HepG2 (cell line): ENCODE measurements at regions not wholly inside any gene's neighbourhood (a gene's known extent, or its start where the extent isn't known, plus 50 kb on each side); places are given as distances from the start of the nearest gene placed in this dataset.

Experiments used
- ATAC-seq: fragments of 200-7000 bp; cut with Tn5 transposase; 3 replicates; pipeline ENCODE4 v1.9.1; 2020; ENCODE audit warnings: mild to moderate bottlenecking, moderate library complexity
- BruUV-seq: library from RNA; stranded (reverse); fragments of 400-500 nt; replicated peaks from 2 replicates; lab custom pipeline; 2021; lab: Mats Ljungman, UMichigan
- CTCF ChIA-PET: fragments of 300-600 bp; formaldehyde crosslinking; extraction: SDS; loops from one replicate; lab custom pipeline; 2021; ENCODE audit warnings: low total read pairs, inconsistent platforms, low intra/inter-chr PET ratio; lab: Yijun Ruan, JAX
- POLR2A ChIA-PET: fragments of 350-600 bp; sonication (Branson Sonifier 250); formaldehyde crosslinking; loops from one replicate; lab custom pipeline; 2020; ENCODE audit warnings: antibody characterized with exemption, inconsistent platforms; lab: Yijun Ruan, JAX
- DNase-seq: peaks from one replicate; pipeline ENCODE4 v3.0.0-alpha.2; 2015; ENCODE audit warnings: low spot score
- FAIRE-seq: peaks from 3 replicates; lab custom pipeline; 2011; peaks lifted over from hg19 to GRCh38; lab: Jason Lieb, UNC
- H2AFZ ChIP-seq: one replicate; pipeline ENCODE4 v1.6.1; 2011; ENCODE audit warnings: low read length, inconsistent platforms
- H3K27ac ChIP-seq: fragments of 300-600 bp; 3 replicates; pipeline ENCODE4 v1.8.0; 2011; ENCODE audit warnings: mixed run types, mild to moderate bottlenecking, mixed read lengths, low read length, inconsistent platforms; ENCODE audit not compliant: insufficient read depth; ENCODE audit errors: extremely low read length
- H3K27me3 ChIP-seq, 2 experiments: fragments of 200-600 bp in 1 of 2; 2 replicates in 1 of 2; 3 replicates in 1 of 2; pipeline versions ENCODE4 v1.6.0 to v1.8.0; 2011; ENCODE audit warnings: low read length in 2 of 2, mild to moderate bottlenecking in 2 of 2, moderate library complexity in 2 of 2, inconsistent platforms in 1 of 2; ENCODE audit not compliant: insufficient read depth in 2 of 2, control insufficient read depth in 1 of 2
- H3K36me3 ChIP-seq, 2 experiments: fragments of 200-600 bp in 1 of 2; replicated peaks in 1 of 2; 2 replicates in 1 of 2; 3 replicates in 1 of 2; pipeline versions ENCODE4 v1.5.1 to v1.8.0; 2011; ENCODE audit warnings: low read length in 2 of 2, inconsistent platforms in 1 of 2; ENCODE audit not compliant: insufficient read depth in 2 of 2, control insufficient read depth in 1 of 2
- H3K4me1 ChIP-seq: 2 replicates; pipeline ENCODE4 v1.5.1; 2012; ENCODE audit warnings: low read length, inconsistent platforms; ENCODE audit not compliant: insufficient read depth
- H3K4me2 ChIP-seq: 2 replicates; pipeline ENCODE4 v1.6.0; 2011; ENCODE audit warnings: low read depth, low read length, inconsistent platforms
- H3K4me3 ChIP-seq, 3 experiments: fragments of 200-600 bp in 1 of 3; sonication (generic), shearing (Covaris generic) in 1 of 3; replicated peaks in 1 of 3; 2 replicates each; pipeline ENCODE4 v1.5.1; 2011 to 2016; ENCODE audit warnings: low read length in 3 of 3, inconsistent platforms in 2 of 3, low read depth in 2 of 3, mild to moderate bottlenecking in 2 of 3, control low read depth in 1 of 3, mixed read lengths in 1 of 3; ENCODE audit not compliant: insufficient read depth in 1 of 3
- H3K79me2 ChIP-seq: one replicate; pipeline ENCODE4 v1.6.1; 2011; ENCODE audit warnings: low read length, inconsistent platforms; ENCODE audit not compliant: insufficient read depth
- H3K9ac ChIP-seq: 2 replicates; pipeline ENCODE4 v1.6.0; 2011; ENCODE audit warnings: mild to moderate bottlenecking, low read depth, low read length, inconsistent platforms; ENCODE audit not compliant: insufficient read depth
- H3K9me3 ChIP-seq: 2 replicates; pipeline ENCODE4 v1.5.1; 2012; ENCODE audit warnings: mild to moderate bottlenecking, low read length
- H4K20me1 ChIP-seq: 2 replicates; pipeline ENCODE4 v1.6.0; 2011; ENCODE audit warnings: inconsistent platforms, mild to moderate bottlenecking, low read length, moderate library complexity; ENCODE audit not compliant: insufficient read depth
- ARNT2 ChIP-seq: sonication (generic); formaldehyde crosslinking; IDR thresholded peaks from 2 replicates; pipeline ENCODE4 v1.8.0; 2022; ENCODE audit warnings: mild to moderate bottlenecking, low read depth, missing genetic modification reagents, moderate library complexity
- ATF1 ChIP-seq: IDR thresholded peaks from 2 replicates; pipeline ENCODE4 v1.6.1; 2016; ENCODE audit warnings: mild to moderate bottlenecking, control low read depth
- MEIS2 ChIP-seq: sonication (generic); formaldehyde crosslinking; IDR thresholded peaks from 2 replicates; pipeline ENCODE4 v1.9.0; 2021; ENCODE audit warnings: mild to moderate bottlenecking, missing genetic modification reagents
- ZNF17 ChIP-seq: sonication (generic); formaldehyde crosslinking; IDR thresholded peaks from 2 replicates; pipeline ENCODE4 v1.5.0; 2020; ENCODE audit warnings: mild to moderate bottlenecking, missing genetic modification reagents
- ZNF44 ChIP-seq: sonication (generic); formaldehyde crosslinking; IDR thresholded peaks from 2 replicates; pipeline ENCODE4 v1.5.1; 2020; ENCODE audit warnings: mild to moderate bottlenecking, missing genetic modification reagents
- ZNF543 ChIP-seq: sonication (generic); formaldehyde crosslinking; IDR thresholded peaks from 2 replicates; pipeline ENCODE4 v1.4.0; 2020; ENCODE audit warnings: mild to moderate bottlenecking, missing genetic modification reagents
- in situ Hi-C: cut with HindIII; loops from 2 replicates; pipeline ENCODE4 v1.10.0; 2017; ENCODE audit warnings: low pct_unique_long_range_greater_than_20kb; ENCODE audit not compliant: extremely low pct_ligation_motif_present
- intact Hi-C: fragments of 100-400 bp; cut with micrococcal nuclease; formaldehyde crosslinking; loops from one replicate; pipeline ENCODE4 v1.10.0; 2022; ENCODE audit not compliant: unreplicated experiment
- TF ChIP-seq, protein P1 (sequence below): sonication (generic); formaldehyde crosslinking; IDR thresholded peaks from 2 replicates; pipeline ENCODE4 v1.5.0; 2020; ENCODE audit warnings: mild to moderate bottlenecking, missing genetic modification reagents

DNA sequence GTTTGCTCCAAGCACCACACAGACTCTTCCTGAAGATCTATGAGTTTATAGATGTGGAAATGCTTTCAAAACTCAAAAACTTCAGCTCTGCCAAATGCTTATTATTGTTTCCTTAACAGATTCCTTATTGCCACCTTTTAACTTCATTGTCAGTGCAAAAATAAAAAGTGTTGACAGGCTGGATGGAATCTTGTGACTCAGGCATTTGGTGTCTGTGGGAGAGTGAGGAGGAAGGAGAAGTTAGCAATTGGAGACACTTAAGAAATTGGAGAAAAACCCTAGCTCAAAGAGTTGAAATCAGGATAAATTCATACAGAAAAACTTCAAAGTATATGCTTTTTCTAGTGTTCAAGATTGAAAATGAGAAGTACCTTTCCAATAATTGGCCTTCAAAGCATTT is 140.6 kb upstream of the PUM3 start:
- Histone ChIP-seq H4K20me1 (no peaks in the 10 kb centered on the region), H3K36me3 (no peaks in the 10 kb centered on the region), H3K4me1 (no peaks in the 10 kb centered on the region), H3K79me2 (no peaks in the 10 kb centered on the region), H3K27ac (no peak overlapping the region), H2AFZ (no peak overlapping the region), H3K4me2 (no peak overlapping the region), H3K9ac (no peak overlapping the region), H3K27me3 (no peaks in the 10 kb centered on the region; a peak in 1 of 5 replicates), H3K4me3 (no peak overlapping the region), H3K9me3 (no peaks in the 10 kb centered on the region)
- TF ChIP-seq ZNF44 (no peak), ATF1 (CRISPR knock-in tag) (no peak), ZNF543 (CRISPR knock-in tag) (no peak), ARNT2 (CRISPR knock-in tag) (no peak), MEIS2 (CRISPR knock-in tag) (no peak), ZNF17 (CRISPR knock-in tag) (no peak)
- TF ChIP-seq, protein P1, sequence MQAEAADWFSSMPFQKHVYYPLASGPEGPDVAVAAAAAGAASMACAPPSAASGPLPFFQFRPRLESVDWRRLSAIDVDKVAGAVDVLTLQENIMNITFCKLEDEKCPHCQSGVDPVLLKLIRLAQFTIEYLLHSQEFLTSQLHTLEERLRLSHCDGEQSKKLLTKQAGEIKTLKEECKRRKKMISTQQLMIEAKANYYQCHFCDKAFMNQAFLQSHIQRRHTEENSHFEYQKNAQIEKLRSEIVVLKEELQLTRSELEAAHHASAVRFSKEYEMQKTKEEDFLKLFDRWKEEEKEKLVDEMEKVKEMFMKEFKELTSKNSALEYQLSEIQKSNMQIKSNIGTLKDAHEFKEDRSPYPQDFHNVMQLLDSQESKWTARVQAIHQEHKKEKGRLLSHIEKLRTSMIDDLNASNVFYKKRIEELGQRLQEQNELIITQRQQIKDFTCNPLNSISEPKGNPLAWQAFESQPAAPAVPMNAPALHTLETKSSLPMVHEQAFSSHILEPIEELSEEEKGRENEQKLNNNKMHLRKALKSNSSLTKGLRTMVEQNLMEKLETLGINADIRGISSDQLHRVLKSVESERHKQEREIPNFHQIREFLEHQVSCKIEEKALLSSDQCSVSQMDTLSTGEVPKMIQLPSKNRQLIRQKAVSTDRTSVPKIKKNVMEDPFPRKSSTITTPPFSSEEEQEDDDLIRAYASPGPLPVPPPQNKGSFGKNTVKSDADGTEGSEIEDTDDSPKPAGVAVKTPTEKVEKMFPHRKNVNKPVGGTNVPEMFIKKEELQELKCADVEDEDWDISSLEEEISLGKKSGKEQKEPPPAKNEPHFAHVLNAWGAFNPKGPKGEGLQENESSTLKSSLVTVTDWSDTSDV (CRISPR knock-in tag) = no peak
- BruUV-seq = no TSS peak
- POLR2A ChIA-PET = no interaction called here
- in situ Hi-C loops (no loop called here), intact Hi-C loops (no loop called here)
- ATAC-seq (no peak), FAIRE-seq (no peak), DNase-seq (no peak)
- CTCF ChIA-PET = no interaction called here
